ENCODE measurements at regions not wholly inside any gene's neighbourhood (a gene's known extent, or its start where the extent isn't known, plus 50 kb on each side); places are given as distances from the start of the nearest gene placed in this dataset.

- TF ChIP-seq CTCF (IDR thresholded peaks at IDR 0.05) = no peak
- no peaks in the 10 kb centered on the region for H3K36me3 ChIP-seq
- no peak for DNase-seq
- no peaks in the 10 kb centered on the region for H3K4me1 ChIP-seq
- H3K27me3 ChIP-seq = no peaks in the 10 kb centered on the region
- H3K9me3 ChIP-seq = no peaks in the 10 kb centered on the region
- intact Hi-C loops (cut with DNase I; ENCODE audit: low total_unique reads) = no loop called here
- H3K4me3 ChIP-seq = no peak overlapping the region
- no peak overlapping the region for H3K27ac ChIP-seq
Measured at GRCh38 chr20:11832851-11833250, 84.8 kb upstream of the BTBD3 start.

- Histone ChIP-seq H3K4me1 (no peaks in the 10 kb centered on the region), H3K4me3 (no peak overlapping the region), H3K27me3 (no peaks in the 10 kb centered on the region), H3K27ac (no peak overlapping the region), H3K9me3 (no peaks in the 10 kb centered on the region), H3K36me3 (no peaks in the 10 kb centered on the region)
- TF ChIP-seq CTCF (IDR thresholded peaks at IDR 0.05) = no peak
- intact Hi-C loops (cut with DNase I; ENCODE audit: low total_unique reads) = no loop called here
- no peak for DNase-seq
Measured at GRCh38 chr20:11833825-11834224, 83.9 kb upstream of the BTBD3 start.

GRCh38 chr20:11838076-11838636 is 79.5 kb upstream of the BTBD3 start:
- Histone ChIP-seq H3K27ac (no peak overlapping the region), H3K27me3 (no peaks in the 10 kb centered on the region), H3K4me3 (no peak overlapping the region), H3K4me1 (no peaks in the 10 kb centered on the region), H3K36me3 (no peaks in the 10 kb centered on the region), H3K9me3 (no peaks in the 10 kb centered on the region)
- no peak for DNase-seq
- intact Hi-C loops (cut with DNase I; ENCODE audit: low total_unique reads) = no loop called here
- TF ChIP-seq CTCF (IDR thresholded peaks at IDR 0.05) = no peak

GRCh38 chr20:11841972-11842461 is 75.7 kb upstream of the BTBD3 start:
- H3K27ac ChIP-seq = no peak overlapping the region
- H3K36me3 ChIP-seq = no peaks in the 10 kb centered on the region
- no peaks in the 10 kb centered on the region for H3K4me1 ChIP-seq
- no peaks in the 10 kb centered on the region for H3K27me3 ChIP-seq
- no peak for DNase-seq
- no peaks in the 10 kb centered on the region for H3K9me3 ChIP-seq
- intact Hi-C loops (cut with DNase I; ENCODE audit: low total_unique reads) = no loop called here
- no peak overlapping the region for H3K4me3 ChIP-seq
- no peak for TF ChIP-seq CTCF (IDR thresholded peaks at IDR 0.05)

GRCh38 chr20:11843289-11843688 is 74.4 kb upstream of the BTBD3 start:
- Histone ChIP-seq H3K27me3 (no peaks in the 10 kb centered on the region), H3K27ac (no peak overlapping the region), H3K4me1 (no peaks in the 10 kb centered on the region), H3K9me3 (no peaks in the 10 kb centered on the region), H3K36me3 (no peaks in the 10 kb centered on the region), H3K4me3 (no peak overlapping the region)
- DNase-seq = no peak
- TF ChIP-seq CTCF (IDR thresholded peaks at IDR 0.05) = no peak
- intact Hi-C loops (cut with DNase I; ENCODE audit: low total_unique reads) = no loop called here

GRCh38 chr20:11844691-11845090 is 73.0 kb upstream of the BTBD3 start:
- Histone ChIP-seq H3K27me3 (no peaks in the 10 kb centered on the region), H3K4me1 (no peaks in the 10 kb centered on the region), H3K9me3 (no peaks in the 10 kb centered on the region), H3K27ac (no peak overlapping the region), H3K4me3 (no peak overlapping the region), H3K36me3 (no peaks in the 10 kb centered on the region)
- intact Hi-C loops (cut with DNase I; ENCODE audit: low total_unique reads) = no loop called here
- no peak for DNase-seq
- TF ChIP-seq CTCF (IDR thresholded peaks at IDR 0.05) = no peak

Measured in tibial artery (tissue), 4 donors.